Spinal cord (tissue), 10 donors: ENCODE measurements at regions not wholly inside any gene's neighbourhood (a gene's known extent, or its start where the extent isn't known, plus 50 kb on each side); places are given as distances from the start of the nearest gene placed in this dataset. TPM values are rescaled to one million over a fixed set of nuclear protein-coding genes. Genes with fewer than 3 reads are reported as not detected.

Experiments
- DNase-seq, 6 donors: peaks; one replicate each; pipeline versions ENCODE4 v3.0.0 to v3.0.0-alpha.2; 2013 to 2015; ENCODE audit warnings: low spot score in 6 of 6, low read depth in 4 of 6
- H3K27ac ChIP-seq: one replicate; pipeline ENCODE4 v1.5.1; 2013; ENCODE audit warnings: low read depth, low read length, control low read depth
- H3K27me3 ChIP-seq: one replicate; pipeline ENCODE4 v1.6.1; 2013; ENCODE audit warnings: low read length; ENCODE audit not compliant: control insufficient read depth, insufficient read depth
- H3K36me3 ChIP-seq: one replicate; pipeline ENCODE4 v1.6.1; 2013; ENCODE audit warnings: low read length; ENCODE audit not compliant: control insufficient read depth, insufficient read depth
- H3K4me1 ChIP-seq: one replicate; pipeline ENCODE4 v1.6.1; 2013; ENCODE audit warnings: low read length; ENCODE audit not compliant: control insufficient read depth, insufficient read depth
- H3K4me3 ChIP-seq: one replicate; pipeline ENCODE4 v1.5.1; 2013; ENCODE audit warnings: low read depth, low read length, control low read depth
- H3K9me3 ChIP-seq: one replicate; pipeline ENCODE4 v1.6.1; 2013; ENCODE audit warnings: low read length; ENCODE audit not compliant: control insufficient read depth, insufficient read depth
- WGBS: methylation state at CpG from one replicate; pipeline ENCODE4 v1.1.5; 2013; ENCODE audit warnings: missing lambda C conversion rate; ENCODE audit not compliant: insufficient coverage; 5-methylcytosine and 5-hydroxymethylcytosine counted together
- small RNA-seq: library from RNA; depleted of rRNA; stranded (forward); fragments of <200 nt; gene quantifications from one replicate; pipeline ENCODE3, GENCODE V24; 2014; ENCODE audit warnings: low replicate concordance
- donor health status: healthy.

DNA sequence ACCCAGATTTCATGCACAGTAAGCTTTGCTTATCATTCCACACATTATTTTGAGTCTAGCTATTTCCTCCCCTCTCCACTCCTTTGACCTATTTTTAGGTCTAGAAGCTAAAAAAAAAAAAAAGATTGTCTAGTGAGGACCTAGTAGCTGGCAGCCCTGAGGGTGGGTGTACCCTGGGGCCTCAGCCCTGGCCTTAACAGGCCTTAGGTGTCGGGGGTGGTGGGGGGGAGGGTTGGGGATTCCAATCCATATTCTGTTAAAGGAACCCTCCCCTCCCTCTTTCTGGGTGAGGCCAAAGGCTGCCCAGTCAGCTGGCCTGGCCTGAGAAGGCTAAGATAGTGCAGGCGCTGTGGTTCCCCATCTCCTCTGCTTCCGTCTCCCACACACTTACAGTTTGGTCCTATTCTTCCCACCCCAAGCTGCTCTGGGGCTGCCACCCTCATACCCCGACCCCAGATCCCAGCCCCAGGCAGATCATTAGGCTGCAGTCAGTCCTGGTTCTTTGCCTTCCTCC lies 65.5 kb upstream of the HK2 start:
- H3K4me1 ChIP-seq = peaks cover 8% of the 10 kb centered on the region
- H3K9me3 ChIP-seq = no peaks in the 10 kb centered on the region
- WGBS = 87% methylated on average over 3 of the region's 4 CpGs
- H3K27me3 ChIP-seq = no peaks in the 10 kb centered on the region
- H3K27ac ChIP-seq = no peak overlapping the region
- H3K4me3 ChIP-seq = no peak overlapping the region
- no peak for DNase-seq
- H3K36me3 ChIP-seq = no peaks in the 10 kb centered on the region

DNA sequence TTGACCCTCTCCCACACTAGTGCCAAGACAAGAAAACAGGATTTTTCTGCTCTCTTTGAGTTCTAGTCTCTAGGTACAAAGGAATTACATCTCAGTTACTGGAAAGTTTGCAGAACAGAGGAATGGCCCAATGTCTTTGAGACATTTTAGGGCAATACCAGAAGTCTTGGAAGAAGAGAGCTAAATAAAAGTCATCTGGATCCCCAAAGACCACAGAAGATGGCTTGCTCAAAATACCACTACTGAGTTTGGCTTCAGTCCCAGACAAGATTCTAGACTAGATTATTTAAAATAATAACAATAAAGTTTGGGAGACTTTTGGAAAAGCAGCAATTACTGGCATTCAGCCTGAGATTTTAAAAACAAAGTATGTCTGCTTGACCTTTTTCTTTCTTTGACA lies 61.9 kb upstream of the HK2 start:
- H3K27me3 ChIP-seq = no peaks in the 10 kb centered on the region
- no peaks in the 10 kb centered on the region for H3K4me1 ChIP-seq
- no peak overlapping the region for H3K4me3 ChIP-seq
- H3K36me3 ChIP-seq = no peaks in the 10 kb centered on the region
- H3K9me3 ChIP-seq = no peaks in the 10 kb centered on the region
- H3K27ac ChIP-seq = no peak overlapping the region
- peak in 1 of 6 donors; percentile 20 for DNase-seq

DNA sequence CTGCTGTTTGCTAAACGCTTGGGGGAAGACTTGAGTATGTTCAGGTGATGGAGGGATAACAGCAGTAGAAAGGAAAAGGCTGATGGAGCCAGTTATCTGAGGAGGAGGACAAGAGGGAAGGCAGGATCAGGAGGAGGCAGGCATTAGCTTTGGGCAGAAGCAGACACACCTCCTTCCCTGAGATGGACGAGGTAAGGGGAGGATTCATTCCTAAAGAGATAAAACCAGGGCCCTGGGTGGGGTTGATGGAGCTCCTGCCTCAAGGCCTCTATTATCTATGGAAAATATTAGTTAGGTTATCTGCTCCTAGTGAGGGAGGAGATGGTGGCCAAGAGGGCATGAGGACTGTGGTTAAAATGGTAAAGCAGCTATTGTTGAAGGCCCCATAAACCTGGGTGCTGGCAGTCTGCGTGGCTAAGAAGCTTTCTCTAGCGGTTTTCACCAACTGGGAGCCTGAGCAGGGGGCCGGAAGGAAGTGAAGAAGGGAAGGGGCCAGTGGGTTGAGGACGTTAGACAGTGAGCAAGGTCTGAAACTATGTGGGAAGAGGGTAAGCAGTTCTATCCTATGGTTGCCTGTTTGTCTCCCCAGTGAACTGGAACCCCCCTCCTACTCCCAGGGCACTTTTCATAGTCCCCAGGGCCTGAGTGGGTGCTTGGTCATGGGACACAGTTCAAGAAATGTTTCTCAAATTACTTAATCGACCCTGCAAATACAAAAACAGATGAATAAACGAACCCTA lies 56.6 kb upstream of the HK2 start:
- peaks cover under 1% of the 10 kb centered on the region for H3K9me3 ChIP-seq

DNA sequence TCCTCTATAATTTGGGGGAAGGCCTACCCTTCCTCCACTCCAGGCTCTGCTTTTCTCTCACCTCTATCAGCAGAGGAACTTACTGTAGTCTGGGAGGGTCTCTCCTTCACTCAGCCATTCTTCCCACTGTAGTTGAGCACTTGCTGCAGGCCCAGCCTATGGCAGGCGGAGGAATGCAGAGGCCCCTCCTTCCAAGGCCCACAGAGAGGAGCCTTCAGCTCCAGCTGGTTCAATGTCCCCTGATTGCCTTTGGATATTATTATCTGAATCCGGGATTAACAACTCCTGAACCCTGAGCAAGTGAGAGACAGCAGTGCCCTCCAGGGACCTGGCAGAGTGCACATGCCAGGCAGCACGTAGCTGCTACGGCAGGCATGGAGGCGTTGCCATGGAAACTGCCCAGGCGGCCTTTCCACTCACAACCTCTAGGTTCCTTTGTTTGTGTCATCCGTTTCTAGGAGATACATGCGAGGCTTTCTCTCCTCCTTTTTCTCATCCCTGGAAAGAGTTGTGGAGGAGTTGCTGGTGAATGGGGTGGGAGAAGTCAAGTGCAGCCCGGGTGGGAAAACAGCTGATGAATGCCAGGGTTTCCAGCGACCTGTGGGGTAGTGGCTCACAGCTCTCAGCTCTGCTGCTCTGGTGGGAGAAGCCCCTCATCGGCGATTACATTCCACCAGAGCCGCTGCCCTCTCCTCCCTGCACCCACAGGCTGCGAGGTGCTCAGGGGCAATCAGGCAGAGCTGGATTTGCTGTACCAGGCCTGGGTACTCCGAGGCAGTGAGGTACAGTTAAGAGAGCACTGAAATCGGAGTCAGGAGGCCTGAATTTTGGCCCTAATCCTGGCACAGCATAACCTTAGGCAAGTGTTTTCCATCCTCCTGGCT lies 55.3 kb upstream of the HK2 start:
- peak in 5 of 6 donors; percentile 56 to 97 (median 71) for DNase-seq
- 15% methylated on average over 7 of the region's 16 CpGs for WGBS
- H3K36me3 ChIP-seq = no peaks in the 10 kb centered on the region

More for the DNA sequence above, 56.6 kb upstream of the HK2 start:
- no peak overlapping the region for H3K27ac ChIP-seq
- no peak overlapping the region for H3K4me3 ChIP-seq
- H3K4me1 ChIP-seq = peaks cover 16% of the 10 kb centered on the region
- WGBS = 87% methylated on average over 3 of the region's 8 CpGs
- H3K27me3 ChIP-seq = no peaks in the 10 kb centered on the region
- H3K36me3 ChIP-seq = no peaks in the 10 kb centered on the region
- DNase-seq = no peak

DNA sequence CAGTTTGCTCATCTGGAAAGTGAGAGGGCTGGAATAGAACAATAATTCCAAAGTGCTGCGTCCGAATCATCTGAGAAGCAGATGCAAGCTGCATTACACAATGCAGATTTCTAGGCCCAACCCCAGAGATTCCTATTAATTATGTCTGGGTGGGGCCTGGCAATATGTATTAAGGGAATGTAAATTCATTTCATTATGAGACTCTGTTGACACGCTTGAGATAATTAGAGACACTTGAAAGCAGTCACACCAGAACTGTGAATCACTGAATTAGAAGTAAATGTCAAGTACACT lies 54.7 kb upstream of the HK2 start:
- no peak overlapping the region for H3K27ac ChIP-seq
- peaks cover 16% of the 10 kb centered on the region for H3K4me1 ChIP-seq
- no peaks in the 10 kb centered on the region for H3K27me3 ChIP-seq
- H3K4me3 ChIP-seq = no peak overlapping the region
- no peaks in the 10 kb centered on the region for H3K36me3 ChIP-seq
- peaks cover 2% of the 10 kb centered on the region for H3K9me3 ChIP-seq
- DNase-seq = no peak
- no CpG with 5 or more reads among the region's 3 CpGs for WGBS

More for the DNA sequence above, 55.3 kb upstream of the HK2 start:
- Histone ChIP-seq H3K4me3 (no peak overlapping the region), H3K9me3 (peaks cover 2% of the 10 kb centered on the region), H3K4me1 (peaks cover 16% of the 10 kb centered on the region), H3K27me3 (no peaks in the 10 kb centered on the region), H3K27ac (peak overlapping the region; percentile 33)

DNA sequence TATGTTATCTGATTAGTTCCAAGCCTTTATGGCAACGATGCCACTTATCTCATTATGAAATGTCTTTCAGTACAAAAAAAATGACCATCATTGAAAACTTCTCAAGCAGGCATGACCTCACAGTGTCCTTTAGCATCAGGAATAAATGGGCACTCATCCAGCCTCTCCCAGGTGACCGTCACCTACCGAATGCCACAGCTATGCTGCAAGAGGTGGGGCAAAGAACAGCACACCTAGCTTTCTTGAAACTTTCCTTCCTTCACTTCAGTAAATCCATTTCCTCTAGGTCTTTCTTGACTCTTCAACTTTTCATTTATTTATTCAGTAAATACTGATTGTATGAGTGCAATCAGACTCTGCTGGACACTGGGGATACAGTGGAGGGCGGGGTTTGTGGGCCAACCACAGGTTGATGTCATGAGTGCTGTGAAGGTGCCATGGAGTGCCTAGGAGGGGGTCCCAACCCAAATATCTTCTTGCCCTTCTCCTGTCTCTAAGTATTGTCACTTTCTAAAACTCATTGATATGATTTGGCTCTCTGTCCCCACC lies 54.3 kb upstream of the HK2 start:
- DNase-seq = no peak
- Histone ChIP-seq H3K9me3 (peaks cover 2% of the 10 kb centered on the region), H3K27me3 (no peaks in the 10 kb centered on the region), H3K4me3 (no peak overlapping the region), H3K4me1 (peaks cover 16% of the 10 kb centered on the region), H3K27ac (no peak overlapping the region), H3K36me3 (no peaks in the 10 kb centered on the region)
- 51% methylated on average over 3 of the region's 4 CpGs for WGBS

Small RNA genes lying in the stretch of these regions (small RNA-seq; reads per million reads assigned to genes)
- gene AC007387.1 = not detected
